IgD-negative memory B cell (primary cell): ENCODE measurements at regions not wholly inside any gene's neighbourhood (a gene's known extent, or its start where the extent isn't known, plus 50 kb on each side); places are given as distances from the start of the nearest gene placed in this dataset.

Experiments
- H3K27ac Mint-ChIP-seq, 3 donors: one replicate each; pipeline ENCODE4 v1.8.0; 2020 to 2022; ENCODE audit warnings: mild to moderate bottlenecking in 3 of 3, mixed read lengths in 3 of 3, moderate library complexity in 1 of 3
- H3K27me3 Mint-ChIP-seq: one replicate; pipeline ENCODE4 v1.8.0; 2021; ENCODE audit warnings: mixed read lengths
- H3K36me3 Mint-ChIP-seq: one replicate; pipeline ENCODE4 v1.8.0; 2020; ENCODE audit warnings: mild to moderate bottlenecking, mixed read lengths
- H3K4me1 Mint-ChIP-seq, 3 donors: one replicate each; pipeline ENCODE4 v1.8.0; 2020 to 2022; ENCODE audit warnings: mixed read lengths in 3 of 3, mild to moderate bottlenecking in 1 of 3
- H3K4me3 Mint-ChIP-seq, 4 donors: one replicate each; pipeline ENCODE4 v1.8.0; 2020 to 2022; ENCODE audit warnings: mild to moderate bottlenecking in 4 of 4, mixed read lengths in 4 of 4, moderate library complexity in 3 of 4
- H3K9me3 Mint-ChIP-seq, 3 donors: one replicate each; pipeline ENCODE4 v1.8.0; 2020 to 2021; ENCODE audit warnings: mixed read lengths in 3 of 3, mild to moderate bottlenecking in 1 of 3

DNA sequence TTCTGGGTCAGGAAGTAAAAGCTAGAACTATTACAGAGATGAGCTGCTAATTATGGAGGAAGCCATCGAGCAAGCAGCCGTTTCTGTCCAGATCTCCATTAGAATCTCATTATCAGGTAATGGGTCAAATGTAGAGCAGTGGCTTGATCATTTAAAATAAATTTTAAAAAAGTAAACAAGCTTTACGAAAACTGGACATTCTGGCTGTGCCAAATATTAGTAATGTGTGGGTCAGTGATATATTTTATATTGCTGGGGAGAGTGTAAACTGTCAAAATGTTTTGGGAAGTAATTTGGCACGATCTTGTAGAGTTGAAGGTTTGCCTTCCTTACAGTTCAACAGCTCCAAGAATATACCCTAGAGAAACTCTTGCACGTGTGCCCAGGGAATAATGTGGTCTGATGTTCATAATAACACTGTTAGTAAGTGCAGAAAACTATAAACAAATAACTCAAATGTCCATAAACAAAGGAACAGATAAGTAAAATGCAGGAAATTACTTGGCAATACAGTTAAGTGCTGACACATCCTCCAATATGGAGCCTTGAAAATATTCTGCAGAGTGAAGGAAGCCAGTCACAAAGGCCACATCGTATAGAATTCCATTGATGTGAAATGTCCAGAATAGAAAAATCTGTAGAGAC is 127.2 kb upstream of the UBL3 start:
- no peak overlapping the region for H3K27ac Mint-ChIP-seq
- H3K4me3 Mint-ChIP-seq = no peak overlapping the region
- peaks cover 0 to under 1% (median 0%) of the 10 kb centered on the region in 3 donors for H3K4me1 Mint-ChIP-seq
- peaks cover 3% of the 10 kb centered on the region for H3K27me3 Mint-ChIP-seq
- H3K36me3 Mint-ChIP-seq = no peaks in the 10 kb centered on the region
- H3K9me3 Mint-ChIP-seq = peaks cover 0 to 7% (median 6%) of the 10 kb centered on the region in 3 donors

DNA sequence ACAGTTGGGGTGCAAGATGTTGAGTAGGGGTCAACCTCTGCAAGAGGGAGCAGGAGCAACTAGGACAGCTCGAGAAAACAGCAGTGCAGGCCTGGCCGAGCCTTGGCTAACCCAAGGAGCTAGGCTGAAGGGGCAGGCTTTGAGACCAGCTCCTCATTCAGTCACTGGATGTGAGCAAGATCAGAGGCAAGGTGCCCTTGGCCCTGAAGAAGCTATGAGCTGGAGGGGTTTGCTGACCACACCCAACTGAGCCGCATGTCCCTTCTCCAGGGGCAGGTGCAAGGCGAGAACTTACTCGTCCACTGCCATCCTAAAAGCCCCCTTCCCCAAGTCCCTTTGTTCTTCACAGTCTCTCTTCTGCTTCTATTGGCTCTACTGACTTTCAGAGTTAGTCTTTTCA is 126.1 kb upstream of the UBL3 start:
- Mint-ChIP-seq H3K27me3 (peaks cover 3% of the 10 kb centered on the region), H3K4me1 (no peaks in the 10 kb centered on the region), H3K27ac (no peak overlapping the region), H3K4me3 (no peak overlapping the region), H3K36me3 (no peaks in the 10 kb centered on the region), H3K9me3 (peaks cover 0 to 2% (median 0%) of the 10 kb centered on the region in 3 donors)

DNA sequence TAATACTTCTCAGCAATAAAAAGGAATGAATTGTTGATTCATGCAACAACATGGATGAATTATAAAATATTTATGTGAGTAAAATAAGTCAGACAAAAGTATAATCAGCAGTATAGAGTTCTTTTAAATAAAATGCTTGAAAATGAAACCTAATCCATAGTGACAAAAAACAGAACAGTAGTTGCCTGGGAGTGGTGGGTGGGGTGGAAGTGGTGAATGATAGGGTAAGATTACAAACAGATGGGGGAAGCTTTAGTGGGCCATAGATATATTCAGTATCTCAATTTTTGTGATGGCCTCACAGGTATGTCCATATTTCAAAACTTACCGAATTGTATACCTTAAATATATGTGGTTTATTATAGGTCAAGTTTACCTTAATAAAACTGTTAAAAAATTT is 124.9 kb upstream of the UBL3 start:
- no peak overlapping the region for H3K4me3 Mint-ChIP-seq
- H3K9me3 Mint-ChIP-seq = no peaks in the 10 kb centered on the region
- H3K27ac Mint-ChIP-seq = peak overlapping the region in 1 of 3 donors; percentile 42
- H3K27me3 Mint-ChIP-seq = no peaks in the 10 kb centered on the region
- H3K4me1 Mint-ChIP-seq = no peaks in the 10 kb centered on the region
- H3K36me3 Mint-ChIP-seq = no peaks in the 10 kb centered on the region

DNA sequence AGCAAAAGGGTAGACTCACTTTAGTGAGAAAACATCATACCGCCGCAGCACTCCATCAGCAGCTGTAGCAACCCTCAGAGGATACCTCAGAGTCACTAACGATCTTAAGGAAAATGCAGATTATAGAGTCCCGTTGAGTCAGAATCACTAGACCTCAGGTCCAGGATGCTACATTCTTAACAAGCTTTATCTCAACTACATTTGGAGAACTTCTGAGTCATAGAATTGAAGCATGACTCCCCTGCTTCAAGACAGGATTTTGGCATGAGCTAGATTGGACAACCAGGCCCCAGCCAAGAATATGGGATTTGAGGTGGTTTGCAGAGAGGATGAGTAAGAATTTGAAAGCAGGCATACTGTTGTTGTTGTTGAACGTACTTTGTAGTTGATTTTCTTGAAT is 118.9 kb upstream of the UBL3 start:
- no peak overlapping the region for H3K27ac Mint-ChIP-seq
- H3K4me1 Mint-ChIP-seq = no peaks in the 10 kb centered on the region
- no peak overlapping the region for H3K4me3 Mint-ChIP-seq
- H3K36me3 Mint-ChIP-seq = peaks cover 3% of the 10 kb centered on the region
- peaks cover 4 to 11% (median 5%) of the 10 kb centered on the region in 3 donors for H3K9me3 Mint-ChIP-seq
- no peaks in the 10 kb centered on the region for H3K27me3 Mint-ChIP-seq

DNA sequence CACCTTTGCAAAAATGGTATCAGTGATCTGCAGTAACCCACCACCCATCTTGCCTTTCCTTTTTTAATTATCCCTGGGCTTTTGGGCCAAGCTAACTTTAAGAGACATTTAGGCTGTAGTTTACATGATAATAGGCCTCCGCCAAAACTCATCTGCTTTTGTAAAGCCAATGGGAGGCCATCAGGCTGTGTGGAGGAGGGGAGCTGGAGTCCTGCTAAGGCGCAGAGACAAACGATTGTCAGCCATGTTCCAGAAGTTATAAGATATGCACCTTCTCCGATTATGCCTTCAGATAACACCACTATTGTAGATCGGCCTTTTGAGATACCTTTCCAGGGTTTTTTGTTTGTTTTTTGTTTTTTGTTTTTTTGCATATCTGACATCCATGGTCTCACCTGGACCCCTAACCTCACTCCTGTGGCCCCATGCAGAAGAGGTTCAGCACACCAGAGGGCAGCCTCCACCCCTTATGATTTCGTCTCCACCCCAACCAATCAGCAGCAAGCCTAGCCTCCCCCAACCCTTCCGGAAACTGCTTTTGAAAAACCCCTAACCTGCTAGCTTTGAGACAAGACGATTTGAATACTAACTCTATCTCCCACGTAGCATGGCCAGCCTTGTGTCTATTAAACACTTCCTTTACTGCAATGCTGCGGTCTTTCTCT is 113.9 kb upstream of the UBL3 start:
- H3K27ac Mint-ChIP-seq = peak overlapping the region in 1 of 3 donors; percentile 33

DNA sequence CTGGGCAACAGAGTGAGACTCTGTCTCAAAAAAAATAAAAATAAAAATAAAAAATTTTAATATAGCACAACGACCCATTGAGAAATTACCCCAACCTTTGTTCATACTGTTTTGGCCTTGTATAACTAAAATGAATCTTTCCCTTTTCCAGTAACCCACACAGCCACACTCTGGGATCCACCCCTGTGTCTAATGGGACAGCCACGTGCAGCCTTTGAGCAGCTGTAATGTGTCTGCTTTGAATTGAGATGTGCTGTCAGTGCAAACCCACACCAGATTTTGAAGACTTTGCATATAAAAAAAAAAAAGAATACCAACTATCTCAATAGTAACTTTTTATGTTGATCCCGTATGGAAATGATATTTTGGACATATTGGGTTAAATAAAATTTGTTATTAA is 112.7 kb upstream of the UBL3 start:
- H3K27ac Mint-ChIP-seq = no peak overlapping the region

More for the DNA sequence above, 113.9 kb upstream of the UBL3 start:
- Mint-ChIP-seq H3K4me1 (no peaks in the 10 kb centered on the region), H3K27me3 (peaks cover 9% of the 10 kb centered on the region), H3K9me3 (peaks cover 4 to 11% (median 5%) of the 10 kb centered on the region in 3 donors), H3K36me3 (peaks cover 3% of the 10 kb centered on the region), H3K4me3 (no peak overlapping the region)

DNA sequence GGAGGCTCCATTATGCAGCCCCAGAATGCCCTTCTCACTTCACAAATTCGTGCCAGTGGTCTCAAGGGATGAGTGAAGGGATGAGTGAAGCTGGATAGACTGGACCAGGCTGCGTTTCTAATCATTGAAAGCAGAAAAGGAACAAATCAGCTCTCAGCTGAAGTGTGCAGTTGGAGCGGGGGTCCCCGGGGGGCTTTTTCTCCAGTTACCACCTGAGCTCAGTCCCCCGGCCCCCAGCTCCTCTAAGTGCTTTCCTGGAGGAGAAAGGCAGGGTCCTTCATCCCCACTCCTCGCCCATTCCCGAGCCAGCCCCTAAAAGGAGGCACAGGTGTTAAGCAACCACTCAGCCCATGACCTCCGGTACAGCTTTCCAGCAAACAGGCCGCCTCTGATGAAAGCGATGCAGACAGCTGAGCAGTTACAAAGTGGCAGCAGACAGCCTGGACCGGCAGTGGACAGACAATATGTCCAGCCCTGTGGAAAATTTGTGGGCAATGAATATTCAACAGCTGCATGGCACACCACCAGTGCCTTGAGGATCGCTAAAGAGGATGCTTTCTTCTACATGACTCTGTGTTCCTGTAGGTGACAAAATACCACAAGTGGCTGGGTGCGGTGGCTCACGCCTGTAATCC is 110.7 kb upstream of the UBL3 start:
- peaks cover 2% of the 10 kb centered on the region for H3K36me3 Mint-ChIP-seq
- H3K4me3 Mint-ChIP-seq = no peak overlapping the region
- H3K27ac Mint-ChIP-seq = no peak overlapping the region
- H3K27me3 Mint-ChIP-seq = peaks cover 9% of the 10 kb centered on the region
- H3K4me1 Mint-ChIP-seq = peaks cover 0 to 4% (median 3%) of the 10 kb centered on the region in 3 donors
- H3K9me3 Mint-ChIP-seq = no peaks in the 10 kb centered on the region

More for the DNA sequence above, 112.7 kb upstream of the UBL3 start:
- peaks cover 9% of the 10 kb centered on the region for H3K27me3 Mint-ChIP-seq
- peaks cover 1% of the 10 kb centered on the region for H3K36me3 Mint-ChIP-seq
- no peaks in the 10 kb centered on the region for H3K4me1 Mint-ChIP-seq
- H3K4me3 Mint-ChIP-seq = no peak overlapping the region
- peaks cover 0 to 5% (median 4%) of the 10 kb centered on the region in 3 donors for H3K9me3 Mint-ChIP-seq

DNA sequence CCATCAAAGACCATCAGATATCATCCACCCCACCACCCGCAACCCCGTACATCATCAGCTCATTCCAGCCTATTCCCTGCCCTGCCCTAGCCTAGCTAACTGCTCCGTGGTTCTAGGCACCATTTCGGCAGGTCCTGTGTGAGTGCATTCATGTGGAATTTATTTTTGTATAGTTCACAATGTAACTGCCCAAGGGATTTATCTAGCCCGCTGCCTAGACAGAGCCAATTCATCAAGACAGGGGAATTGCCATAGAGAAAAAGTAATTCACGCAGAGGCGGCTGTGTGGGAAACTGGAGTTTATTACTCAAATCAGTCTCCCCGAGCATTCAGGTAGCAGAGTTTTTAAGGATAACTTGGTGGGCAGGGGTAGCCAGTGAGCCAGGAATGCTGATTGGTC is 109.2 kb upstream of the UBL3 start:
- Mint-ChIP-seq H3K27me3 (peaks cover 9% of the 10 kb centered on the region), H3K27ac (no peak overlapping the region), H3K4me1 (peaks cover under 1 to 6% (median 4%) of the 10 kb centered on the region in 3 donors), H3K4me3 (no peak overlapping the region), H3K9me3 (no peaks in the 10 kb centered on the region), H3K36me3 (peaks cover 2% of the 10 kb centered on the region)

DNA sequence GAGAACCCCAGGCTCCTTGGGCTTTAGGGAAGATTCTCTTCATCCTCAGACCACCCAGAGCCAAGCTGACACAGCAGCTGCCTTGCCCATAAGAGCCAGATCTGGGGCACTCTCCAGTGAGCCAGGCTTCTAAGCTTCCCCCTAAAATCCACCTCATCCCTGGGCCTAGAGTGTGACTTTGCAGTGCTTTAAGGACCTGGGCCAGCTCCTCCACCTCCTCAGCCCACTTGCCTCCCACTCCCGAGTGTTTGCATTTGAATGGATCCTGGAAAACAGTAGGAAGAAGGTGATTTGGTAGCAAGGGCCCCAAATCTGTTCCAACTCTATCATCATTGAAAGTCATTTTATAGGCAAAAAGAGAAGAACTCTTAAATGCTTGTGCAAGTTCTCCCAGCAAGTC is 108.7 kb upstream of the UBL3 start:
- Mint-ChIP-seq H3K4me3 (no peak overlapping the region), H3K4me1 (peaks cover 4 to 9% (median 5%) of the 10 kb centered on the region in 3 donors), H3K9me3 (no peaks in the 10 kb centered on the region), H3K27ac (no peak overlapping the region), H3K36me3 (peaks cover 2% of the 10 kb centered on the region), H3K27me3 (peaks cover 9% of the 10 kb centered on the region)

DNA sequence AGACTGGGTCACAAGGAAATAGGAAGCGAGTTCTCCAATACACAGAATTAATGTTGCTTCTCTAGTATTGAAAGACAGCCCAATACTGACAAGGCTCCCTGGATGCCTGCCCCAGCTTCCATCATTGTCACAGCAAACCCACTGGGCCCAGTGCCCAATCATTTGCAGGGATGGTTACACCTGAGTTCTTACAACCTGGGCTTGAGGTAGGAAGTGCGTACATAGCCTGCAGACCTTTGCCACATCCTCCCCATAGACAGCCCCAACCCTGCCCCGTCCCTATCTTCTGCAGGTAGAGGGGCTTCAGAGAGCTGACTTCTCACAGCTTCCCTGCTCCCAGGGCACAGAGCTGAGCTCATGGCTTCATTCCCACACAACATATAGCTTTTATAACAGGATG is 108.1 kb upstream of the UBL3 start:
- Mint-ChIP-seq H3K4me3 (no peak overlapping the region), H3K27ac (no peak overlapping the region), H3K4me1 (peaks cover 9 to 13% (median 9%) of the 10 kb centered on the region in 3 donors), H3K36me3 (peaks cover 2% of the 10 kb centered on the region), H3K9me3 (no peaks in the 10 kb centered on the region), H3K27me3 (peaks cover 11% of the 10 kb centered on the region)

DNA sequence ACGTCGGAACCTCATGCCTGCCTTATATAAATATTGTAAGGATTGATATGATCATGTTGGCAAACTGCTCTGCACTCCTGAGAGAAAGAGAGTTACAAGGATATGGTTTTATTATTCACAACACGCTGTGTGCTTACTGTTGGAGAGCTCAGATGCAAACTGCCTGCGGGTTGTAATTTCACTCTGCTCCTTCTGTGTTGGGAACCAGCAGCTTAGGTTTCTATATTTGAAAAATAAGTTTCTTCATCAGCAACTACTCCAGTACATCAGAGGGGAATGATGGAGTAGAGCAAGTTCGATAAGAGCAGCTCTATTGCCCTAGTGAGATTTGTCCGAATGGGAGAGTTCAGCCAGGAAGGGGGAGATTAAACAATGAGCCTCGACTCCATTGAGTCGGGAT is 106.9 kb upstream of the UBL3 start:
- no peak overlapping the region for H3K4me3 Mint-ChIP-seq
- H3K4me1 Mint-ChIP-seq = peaks cover 9 to 13% (median 9%) of the 10 kb centered on the region in 3 donors
- H3K36me3 Mint-ChIP-seq = peaks cover 2% of the 10 kb centered on the region
- no peak overlapping the region for H3K27ac Mint-ChIP-seq
- no peaks in the 10 kb centered on the region for H3K9me3 Mint-ChIP-seq
- peaks cover 11% of the 10 kb centered on the region for H3K27me3 Mint-ChIP-seq

DNA sequence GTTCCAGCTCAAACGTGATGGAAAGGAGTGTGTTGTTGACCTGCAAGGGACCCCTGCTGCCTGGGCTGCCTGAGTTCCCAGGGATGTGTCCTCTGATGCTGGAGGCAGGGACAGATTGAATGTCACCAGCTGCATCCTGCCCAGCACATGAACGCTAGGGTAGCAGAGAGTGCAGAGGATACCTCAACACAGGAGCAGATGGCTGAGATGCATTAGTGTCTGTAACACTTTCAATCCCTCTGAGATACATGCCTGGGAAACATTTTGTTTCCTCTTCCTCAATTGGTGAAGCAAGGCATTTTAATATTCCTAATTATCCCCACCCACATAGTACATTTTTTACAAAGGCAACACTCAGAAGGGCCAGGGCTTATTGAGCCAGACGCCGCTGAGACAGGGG is 106.4 kb upstream of the UBL3 start:
- Mint-ChIP-seq H3K4me1 (peaks cover 9 to 13% (median 9%) of the 10 kb centered on the region in 3 donors), H3K9me3 (no peaks in the 10 kb centered on the region), H3K36me3 (peaks cover 2% of the 10 kb centered on the region), H3K4me3 (peak overlapping the region in 1 of 4 donors; percentile 30), H3K27me3 (peaks cover 11% of the 10 kb centered on the region), H3K27ac (no peak overlapping the region)

DNA sequence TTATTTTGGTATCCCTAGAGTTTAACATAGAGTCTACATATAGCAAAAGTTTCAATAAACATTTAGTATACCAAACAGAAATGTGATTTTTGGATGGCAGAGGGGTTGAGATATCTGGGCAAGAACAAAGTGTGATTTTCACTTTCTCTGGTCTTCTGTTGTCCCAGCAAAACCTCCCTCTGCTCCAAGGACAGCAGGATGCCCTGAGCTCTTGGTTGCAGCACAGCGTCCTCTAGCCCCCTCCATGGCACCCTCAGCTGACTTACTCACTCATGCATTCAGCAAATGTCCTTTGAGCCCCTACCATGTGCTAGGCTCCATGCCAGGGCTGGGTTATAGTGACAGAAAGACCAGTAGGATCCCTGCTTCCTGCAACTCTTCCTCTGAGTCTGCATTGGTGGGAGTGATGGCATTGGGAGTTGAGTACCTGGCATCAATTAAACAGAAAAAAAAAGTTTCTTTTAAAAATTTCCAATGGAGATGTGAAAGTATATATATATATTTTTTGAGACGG is 104.8 kb upstream of the UBL3 start:
- peaks cover 9 to 13% (median 9%) of the 10 kb centered on the region in 3 donors for H3K4me1 Mint-ChIP-seq
- H3K27me3 Mint-ChIP-seq = peaks cover 7% of the 10 kb centered on the region
- no peak overlapping the region for H3K27ac Mint-ChIP-seq
- peaks cover 2% of the 10 kb centered on the region for H3K36me3 Mint-ChIP-seq
- H3K9me3 Mint-ChIP-seq = peaks cover 0 to 2% (median 0%) of the 10 kb centered on the region in 3 donors
- peak overlapping the region in 1 of 4 donors; percentile 71 for H3K4me3 Mint-ChIP-seq

DNA sequence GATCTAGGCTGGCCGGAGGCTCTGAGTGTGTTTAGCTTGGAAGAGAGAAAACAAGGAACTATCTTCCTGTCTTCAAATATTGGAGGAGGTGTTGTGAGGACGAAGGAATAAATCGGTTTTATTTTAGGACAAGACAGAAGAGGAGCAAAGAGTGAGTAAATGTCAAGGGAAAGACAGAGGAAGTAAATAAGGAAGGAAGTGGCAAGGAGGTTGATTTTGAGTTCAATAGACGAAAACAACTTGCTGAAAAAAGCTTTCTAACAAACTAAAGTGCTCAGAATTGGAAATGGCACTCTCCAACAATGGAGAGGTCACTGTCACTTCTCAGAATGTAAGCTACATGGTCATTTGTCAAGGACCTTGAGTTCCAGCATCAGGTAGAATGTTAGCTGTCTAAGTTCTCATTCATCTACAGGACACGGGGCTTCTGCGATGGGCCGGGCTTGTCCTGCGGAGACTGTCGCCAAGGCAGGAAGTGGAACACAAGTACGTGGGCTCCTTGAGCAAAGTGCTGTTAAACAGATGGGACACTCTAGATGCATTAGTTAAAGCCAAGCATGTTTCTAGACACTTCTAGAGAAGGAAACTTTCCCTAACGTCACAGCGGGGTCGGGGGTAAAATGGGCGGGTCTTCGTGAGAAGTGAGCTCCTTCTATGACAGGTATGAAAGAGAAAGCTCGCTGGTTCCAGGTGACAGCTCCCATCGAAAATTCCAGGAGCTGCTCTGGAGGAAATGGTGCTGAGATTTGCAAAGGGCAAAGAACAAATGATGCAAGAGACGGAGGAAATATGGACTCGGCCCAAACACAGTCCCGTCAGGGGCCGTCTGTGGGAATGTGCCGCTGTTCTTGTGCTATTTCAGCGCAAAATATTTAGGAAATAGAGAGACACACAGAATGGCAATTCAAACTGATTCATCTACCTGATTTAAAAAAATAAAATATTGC is 103.9 kb upstream of the UBL3 start:
- H3K27ac Mint-ChIP-seq = peak overlapping the region in 1 of 3 donors; percentile 2
- H3K27me3 Mint-ChIP-seq = peaks cover 10% of the 10 kb centered on the region
- peaks cover 9 to 13% (median 9%) of the 10 kb centered on the region in 3 donors for H3K4me1 Mint-ChIP-seq
- H3K4me3 Mint-ChIP-seq = peak overlapping the region in 3 of 4 donors; percentile 66 to 88 (median 71)
- peaks cover 2% of the 10 kb centered on the region for H3K36me3 Mint-ChIP-seq
- H3K9me3 Mint-ChIP-seq = peaks cover 0 to 2% (median 0%) of the 10 kb centered on the region in 3 donors
